HK-2 (cell line): ENCODE measurements at regions not wholly inside any gene's neighbourhood (a gene's known extent, or its start where the extent isn't known, plus 50 kb on each side); places are given as distances from the start of the nearest gene placed in this dataset.
A peak's percentile ranks its signal among the peaks of the same experiment; 100 is the strongest.
"Not testable (repeated sequence)": the region's sequence is repeated elsewhere in the genome, so short reads cannot be mapped to it uniquely, and the experiment has no call there.

ENCODE experiments used
- DNase-seq: peaks from one replicate; pipeline ENCODE4 v3.0.0-alpha.2; 2018; ENCODE audit not compliant: unreplicated experiment

- not testable (repeated sequence) for DNase-seq
Measured at GRCh38 chr5:177941386-177941785, 54.7 kb downstream of the PROP1 start.

GRCh38 chr5:177939246-177940171 lies 56.5 kb downstream of the PROP1 start:
- not testable (repeated sequence) for DNase-seq

- not testable (repeated sequence) for DNase-seq
Measured at GRCh38 chr5:177938767-177939166, 57.3 kb downstream of the PROP1 start.

GRCh38 chr5:177934233-177934632 lies 61.8 kb downstream of the PROP1 start:
- DNase-seq = not testable (repeated sequence)

GRCh38 chr5:177930269-177931022 lies 65.6 kb downstream of the PROP1 start:
- not testable (repeated sequence) for DNase-seq

- not testable (repeated sequence) for DNase-seq
Measured at GRCh38 chr5:177929618-177930017, 66.4 kb downstream of the PROP1 start.

GRCh38 chr5:177927500-177927899 lies 68.5 kb downstream of the PROP1 start:
- DNase-seq = not testable (repeated sequence)

- DNase-seq = not testable (repeated sequence)
Measured at GRCh38 chr5:177924577-177924976, 71.5 kb downstream of the PROP1 start.

- DNase-seq = not testable (repeated sequence)
Measured at GRCh38 chr5:177923837-177924236, 72.2 kb downstream of the PROP1 start.

GRCh38 chr5:177923189-177923588 lies 72.9 kb downstream of the PROP1 start:
- not testable (repeated sequence) for DNase-seq

- DNase-seq = not testable (repeated sequence)
Measured at GRCh38 chr5:177909261-177909660, 86.8 kb downstream of the PROP1 start.

GRCh38 chr5:177902806-177903205 lies 93.2 kb downstream of the PROP1 start:
- not testable (repeated sequence) for DNase-seq

- DNase-seq = not testable (repeated sequence)
Measured at GRCh38 chr5:177900066-177900465, 96.0 kb downstream of the PROP1 start.

- not testable (repeated sequence) for DNase-seq
Measured at GRCh38 chr5:177894681-177895453, 101.2 kb downstream of the PROP1 start.

GRCh38 chr5:177892357-177892665 lies 103.7 kb downstream of the PROP1 start:
- not testable (repeated sequence) for DNase-seq

- not testable (repeated sequence) for DNase-seq
Measured at GRCh38 chr5:177891547-177892356, 104.3 kb downstream of the PROP1 start.

- DNase-seq = not testable (repeated sequence)
Measured at GRCh38 chr5:177883295-177883694, 100.6 kb upstream of the FAM153A start.

GRCh38 chr5:177875900-177876238 lies 93.2 kb upstream of the FAM153A start:
- DNase-seq = peak; percentile 0

GRCh38 chr5:177875013-177875899 lies 92.6 kb upstream of the FAM153A start:
- DNase-seq = not testable (repeated sequence)

GRCh38 chr5:177863822-177864446 lies 81.2 kb upstream of the FAM153A start:
- not testable (repeated sequence) for DNase-seq
